Endodermal cell (in vitro differentiated cells): ENCODE measurements at regions not wholly inside any gene's neighbourhood (a gene's known extent, or its start where the extent isn't known, plus 50 kb on each side); places are given as distances from the start of the nearest gene placed in this dataset.

ENCODE experiments used
- DNase-seq: peaks from one replicate; pipeline ENCODE4 v3.0.0-alpha.2; 2017
- H3K27ac ChIP-seq: 2 replicates; pipeline ENCODE4 v1.5.1; 2013; ENCODE audit warnings: mild to moderate bottlenecking, low read depth, low read length, moderate library complexity
- H3K27me3 ChIP-seq: 2 replicates; pipeline ENCODE4 v1.6.1; 2013; ENCODE audit warnings: mild to moderate bottlenecking, low read length, moderate library complexity; ENCODE audit not compliant: insufficient read depth, control insufficient read depth, poor library complexity, severe bottlenecking
- H3K36me3 ChIP-seq: 2 replicates; pipeline ENCODE4 v1.7.0; 2013; ENCODE audit warnings: mild to moderate bottlenecking, low read length, moderate library complexity; ENCODE audit not compliant: control insufficient read depth, insufficient read depth
- H3K4me1 ChIP-seq: one replicate; pipeline ENCODE4 v1.7.0; 2013; ENCODE audit warnings: low read length; ENCODE audit not compliant: control insufficient read depth, insufficient read depth
- H3K4me3 ChIP-seq: 2 replicates; pipeline ENCODE4 v1.5.1; 2013; ENCODE audit warnings: mild to moderate bottlenecking, low read length, moderate library complexity
- H3K9ac ChIP-seq: 2 replicates; pipeline ENCODE4 v1.6.1; 2013; ENCODE audit warnings: mild to moderate bottlenecking, low read length, moderate library complexity; ENCODE audit not compliant: poor library complexity, severe bottlenecking; ENCODE audit errors: extremely low read depth
- H3K9me3 ChIP-seq: 2 replicates; pipeline ENCODE4 v1.6.1; 2013; ENCODE audit warnings: mild to moderate bottlenecking, low read length, moderate library complexity; ENCODE audit not compliant: control insufficient read depth
- H3K27ac Mint-ChIP-seq: 2 replicates; pipeline ENCODE4 v1.8.0; 2020; ENCODE audit warnings: mixed read lengths
- H3K27me3 Mint-ChIP-seq: 2 replicates; pipeline ENCODE4 v1.8.0; 2021; ENCODE audit warnings: mild to moderate bottlenecking, mixed read lengths; ENCODE audit not compliant: insufficient read depth
- H3K36me3 Mint-ChIP-seq: 2 replicates; pipeline ENCODE4 v1.8.0; 2020; ENCODE audit warnings: low read depth, mixed read lengths
- H3K4me1 Mint-ChIP-seq: 2 replicates; pipeline ENCODE4 v1.8.0; 2020; ENCODE audit warnings: mixed read lengths
- H3K4me3 Mint-ChIP-seq: 2 replicates; pipeline ENCODE4 v1.8.0; 2020; ENCODE audit warnings: mild to moderate bottlenecking, moderate library complexity, mixed read lengths
- H3K9me3 Mint-ChIP-seq: 2 replicates; pipeline ENCODE4 v1.8.0; 2020; ENCODE audit warnings: mild to moderate bottlenecking, mixed read lengths
- CTCF ChIP-seq: fragments of 200-600 bp; sonication (generic); conservative IDR thresholded peaks from 2 replicates; pipeline ENCODE4 v1.5.0; 2021; ENCODE audit warnings: antibody characterized with exemption, mild to moderate bottlenecking
- WGBS, 2 experiments: methylation state at CpG; one replicate each; pipeline versions ENCODE4 v1.1.5 to v1.1.7; 2013; ENCODE audit warnings: missing lambda C conversion rate in 2 of 2, mixed read lengths in 1 of 2; ENCODE audit not compliant: insufficient coverage in 1 of 2, insufficient read length in 1 of 2; 5-methylcytosine and 5-hydroxymethylcytosine counted together

DNA sequence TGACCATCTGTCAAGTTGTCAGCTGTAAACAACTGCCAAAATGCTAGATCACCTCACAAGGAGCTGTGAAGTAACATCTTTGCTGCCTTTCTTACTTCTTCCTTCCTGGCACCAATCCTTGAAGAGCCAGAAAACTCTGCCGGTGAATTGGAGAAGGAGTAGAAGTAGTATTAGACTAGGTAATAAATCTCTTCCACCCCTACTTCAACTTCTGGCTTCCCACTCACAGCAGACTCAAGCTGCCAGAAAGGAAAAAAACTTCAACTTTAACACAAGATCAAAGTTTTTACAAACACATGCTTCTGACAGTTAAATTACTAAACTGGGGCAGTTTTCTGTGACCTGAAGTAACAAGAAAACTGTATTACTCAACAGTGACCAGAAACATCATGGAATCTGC, 164.7 kb upstream of the SLC7A11 start:
- no peaks in the 10 kb centered on the region for H3K36me3 ChIP-seq
- H3K9me3 ChIP-seq, result no peaks in the 10 kb centered on the region
- no peaks in the 10 kb centered on the region for H3K27me3 ChIP-seq
- H3K4me1 ChIP-seq, result no peaks in the 10 kb centered on the region
- Mint-ChIP-seq H3K36me3 (peaks cover 3% of the 10 kb centered on the region), H3K9me3 (peaks cover 5% of the 10 kb centered on the region), H3K4me3 (no peak overlapping the region), H3K27me3 (no peaks in the 10 kb centered on the region), H3K4me1 (no peaks in the 10 kb centered on the region), H3K27ac (no peak overlapping the region)
- no peak for DNase-seq
- no peak overlapping the region for H3K4me3 ChIP-seq
- WGBS, 2 experiments, result no CpG with 5 or more reads among the region's 1 CpG
- no peak overlapping the region for H3K27ac ChIP-seq
- no peak overlapping the region for H3K9ac ChIP-seq
- TF ChIP-seq CTCF, result no peak

- no peak overlapping the region for H3K4me3 ChIP-seq
- H3K27me3 ChIP-seq, result no peaks in the 10 kb centered on the region
- no peak overlapping the region for H3K9ac ChIP-seq
- no peak for TF ChIP-seq CTCF
- Mint-ChIP-seq H3K4me3 (no peak overlapping the region), H3K27me3 (no peaks in the 10 kb centered on the region), H3K36me3 (peaks cover 3% of the 10 kb centered on the region), H3K27ac (no peak overlapping the region), H3K4me1 (no peaks in the 10 kb centered on the region), H3K9me3 (peaks cover 5% of the 10 kb centered on the region)
- no peaks in the 10 kb centered on the region for H3K36me3 ChIP-seq
- no peak for DNase-seq
- H3K27ac ChIP-seq, result no peak overlapping the region
- 94 to 100% methylated on average over 1 of the region's 1 CpG for WGBS, 2 experiments
- H3K9me3 ChIP-seq, result no peaks in the 10 kb centered on the region
- H3K4me1 ChIP-seq, result no peaks in the 10 kb centered on the region
Observed at GRCh38 chr4:138405934-138406567, 163.9 kb upstream of the SLC7A11 start.

DNA sequence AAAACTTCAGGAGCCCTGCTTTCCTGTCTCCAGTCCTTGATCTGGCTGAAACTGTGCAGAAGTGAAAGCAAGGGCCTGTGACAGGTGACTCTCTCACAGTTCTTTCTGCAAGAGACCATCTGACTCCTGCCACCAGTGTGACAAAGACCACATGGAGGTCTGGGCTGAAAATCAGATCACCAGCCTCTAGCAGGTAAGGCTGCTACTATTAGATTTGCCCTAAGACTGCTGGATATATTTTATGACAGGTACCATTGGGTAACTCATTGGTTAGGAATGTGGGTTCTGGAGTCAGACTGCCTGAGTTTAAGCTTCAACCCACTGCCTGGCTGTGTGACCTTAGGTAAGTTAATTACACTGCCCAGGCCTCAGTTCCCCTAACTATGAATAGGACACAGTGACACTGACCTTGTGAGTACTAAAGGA, 163.3 kb upstream of the SLC7A11 start:
- H3K27me3 Mint-ChIP-seq, result no peaks in the 10 kb centered on the region

More for the DNA sequence above, 163.3 kb upstream of the SLC7A11 start:
- no peaks in the 10 kb centered on the region for H3K36me3 ChIP-seq
- no peak overlapping the region for H3K27ac ChIP-seq
- H3K9me3 Mint-ChIP-seq, result peaks cover 5% of the 10 kb centered on the region
- peaks cover 3% of the 10 kb centered on the region for H3K36me3 Mint-ChIP-seq
- H3K27ac Mint-ChIP-seq, result no peak overlapping the region
- no peak for DNase-seq
- no peaks in the 10 kb centered on the region for H3K4me1 ChIP-seq
- H3K4me3 ChIP-seq, result no peak overlapping the region
- H3K4me1 Mint-ChIP-seq, result peaks cover 2% of the 10 kb centered on the region
- H3K9me3 ChIP-seq, result no peaks in the 10 kb centered on the region
- no peak overlapping the region for H3K4me3 Mint-ChIP-seq
- H3K9ac ChIP-seq, result no peak overlapping the region
- TF ChIP-seq CTCF, result no peak
- no peaks in the 10 kb centered on the region for H3K27me3 ChIP-seq
